OCI-LY7 (cell line): ENCODE measurements at regions not wholly inside any gene's neighbourhood (a gene's known extent, or its start where the extent isn't known, plus 50 kb on each side); places are given as distances from the start of the nearest gene placed in this dataset.
"Not testable (repeated sequence)": the region's sequence is repeated elsewhere in the genome, so short reads cannot be mapped to it uniquely, and the experiment has no call there.

Experiments
- BruUV-seq: library from RNA; stranded (reverse); fragments of 400-500 nt; replicated peaks from 2 replicates; lab custom pipeline; 2021; lab: Mats Ljungman, UMichigan
- CTCF ChIA-PET: fragments of 300-600 bp; sonication (Branson Sonifier 250); formaldehyde crosslinking; loops from one replicate; lab custom pipeline; 2022; ENCODE audit warnings: antibody characterized with exemption; ENCODE audit not compliant: unreplicated experiment; lab: Charles Lee
- POLR2A ChIA-PET: fragments of 300-600 bp; sonication (Branson Sonifier 250); formaldehyde crosslinking; loops from one replicate; lab custom pipeline; 2022; ENCODE audit warnings: antibody characterized with exemption; lab: Charles Lee
- DNase-seq: peaks from one replicate; pipeline ENCODE4 v3.0.0-alpha.2; 2015; ENCODE audit warnings: low spot score
- H2AFZ ChIP-seq: fragments of 200-600 bp; sonication (generic), shearing (Covaris generic); 2 replicates; pipeline ENCODE4 v1.6.1; 2014; ENCODE audit warnings: mild to moderate bottlenecking, antibody characterized with exemption, low read length, moderate library complexity
- H3K27ac ChIP-seq: fragments of 200-600 bp; sonication (generic); 2 replicates; pipeline ENCODE4 v1.5.1; 2014; ENCODE audit warnings: mixed run types, low read depth, mild to moderate bottlenecking, moderate library complexity, low read length, inconsistent platforms; ENCODE audit not compliant: poor library complexity, severe bottlenecking
- H3K36me3 ChIP-seq: fragments of 200-600 bp; sonication (generic); 2 replicates; pipeline ENCODE4 v1.6.1; 2014; ENCODE audit warnings: mild to moderate bottlenecking, antibody characterized with exemption, low read length, moderate library complexity, mixed read lengths; ENCODE audit not compliant: insufficient read depth
- H3K4me1 ChIP-seq: fragments of 200-600 bp; sonication (generic); 2 replicates; pipeline ENCODE4 v1.5.1; 2014; ENCODE audit warnings: mild to moderate bottlenecking, low read length; ENCODE audit not compliant: insufficient read depth, poor library complexity, severe bottlenecking
- H3K4me2 ChIP-seq: fragments of 200-600 bp; sonication (generic); 2 replicates; pipeline ENCODE4 v1.6.1; 2014; ENCODE audit warnings: mild to moderate bottlenecking, low read length
- H3K4me3 ChIP-seq: fragments of 200-600 bp; sonication (generic); 2 replicates; pipeline ENCODE4 v1.5.1; 2014; ENCODE audit warnings: mild to moderate bottlenecking, low read depth, low read length; ENCODE audit not compliant: poor library complexity, severe bottlenecking
- H3K79me2 ChIP-seq: fragments of 200-600 bp; sonication (generic); 2 replicates; pipeline ENCODE4 v1.6.1; 2016; ENCODE audit warnings: low read depth, mild to moderate bottlenecking, low read length, moderate library complexity, mixed read lengths; ENCODE audit not compliant: insufficient read depth
- H3K9me2 ChIP-seq: fragments of 200-600 bp; sonication (generic); 2 replicates; pipeline ENCODE4 v1.6.1; 2016; ENCODE audit warnings: mild to moderate bottlenecking, low read length, mixed read lengths; ENCODE audit not compliant: insufficient read depth
- H3K9me3 ChIP-seq: fragments of 200-600 bp; sonication (generic); 2 replicates; pipeline ENCODE4 v1.6.1; 2014; ENCODE audit warnings: mild to moderate bottlenecking, mixed run types, low read length, mixed read lengths
- H4K20me1 ChIP-seq: fragments of 200-600 bp; sonication (generic); 2 replicates; pipeline ENCODE4 v1.6.1; 2014; ENCODE audit warnings: mild to moderate bottlenecking, antibody characterized with exemption, low read length, moderate library complexity, mixed read lengths; ENCODE audit not compliant: insufficient read depth
- CTCF ChIP-seq: fragments of 200-600 bp; sonication (generic); conservative IDR thresholded peaks from 2 replicates; pipeline ENCODE4 v1.5.1; 2014; ENCODE audit warnings: mild to moderate bottlenecking, antibody characterized with exemption, low read length, moderate library complexity, mixed read lengths
- EZH2phosphoT487 ChIP-seq: fragments of 200-600 bp; sonication (generic); IDR thresholded peaks from 2 replicates; pipeline ENCODE4 v1.6.1; 2018; ENCODE audit warnings: low read depth, borderline replicate concordance, mild to moderate bottlenecking, mixed run types, antibody characterized with exemption, low read length, moderate library complexity, mixed read lengths
- intact Hi-C: fragments of 100-400 bp; cut with micrococcal nuclease; formaldehyde crosslinking; loops from one replicate; pipeline ENCODE4 v1.10.0; 2022; ENCODE audit not compliant: unreplicated experiment

- TF ChIP-seq CTCF (peak; percentile 57), EZH2phosphoT487 (no peak)
- H3K4me2 ChIP-seq = no peak overlapping the region
Observed at GRCh38 chr7:114081606-114082425, 163.0 kb upstream of the PPP1R3A start.

DNA sequence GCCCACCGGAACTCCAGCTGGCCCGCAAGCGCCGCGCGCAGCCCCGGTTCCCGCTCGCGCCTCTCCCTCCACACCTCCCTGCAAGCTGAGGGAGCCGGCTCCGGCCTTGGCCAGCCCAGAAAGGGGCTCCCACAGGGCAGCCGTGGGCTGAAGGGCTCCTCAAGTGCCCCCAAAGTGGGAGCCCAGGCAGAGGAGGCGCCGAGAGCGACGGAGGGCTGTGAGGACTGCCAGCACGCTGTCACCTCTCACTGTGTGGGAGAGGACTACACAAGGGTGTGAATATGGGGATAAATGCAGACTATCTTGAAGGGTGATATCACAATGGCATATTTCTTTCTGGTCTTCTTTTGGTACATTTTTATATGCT is 158.3 kb upstream of the PPP1R3A start:
- H3K9me3 ChIP-seq, H3K36me3 ChIP-seq, CTCF ChIA-PET, BruUV-seq, H3K9me2 ChIP-seq, POLR2A ChIA-PET, H4K20me1 ChIP-seq, intact Hi-C loops, H3K79me2 ChIP-seq, H3K4me3 ChIP-seq, H3K27ac ChIP-seq, DNase-seq, H3K4me1 ChIP-seq, H2AFZ ChIP-seq, H3K4me2 ChIP-seq: not testable (repeated sequence)

More at GRCh38 chr7:114081606-114082425, 163.0 kb upstream of the PPP1R3A start:
- CTCF ChIA-PET = no interaction called here
- POLR2A ChIA-PET = no interaction called here
- no peaks in the 10 kb centered on the region for H3K9me3 ChIP-seq
- H3K27ac ChIP-seq = no peak overlapping the region
- H3K4me1 ChIP-seq = no peaks in the 10 kb centered on the region
- DNase-seq = no peak
- BruUV-seq = no TSS peak
- no peaks in the 10 kb centered on the region for H3K36me3 ChIP-seq
- H3K4me3 ChIP-seq = no peak overlapping the region
- no peaks in the 10 kb centered on the region for H4K20me1 ChIP-seq
- intact Hi-C loops = no loop called here
- no peak overlapping the region for H2AFZ ChIP-seq
- H3K9me2 ChIP-seq = no peaks in the 10 kb centered on the region
- H3K79me2 ChIP-seq = no peaks in the 10 kb centered on the region

DNA sequence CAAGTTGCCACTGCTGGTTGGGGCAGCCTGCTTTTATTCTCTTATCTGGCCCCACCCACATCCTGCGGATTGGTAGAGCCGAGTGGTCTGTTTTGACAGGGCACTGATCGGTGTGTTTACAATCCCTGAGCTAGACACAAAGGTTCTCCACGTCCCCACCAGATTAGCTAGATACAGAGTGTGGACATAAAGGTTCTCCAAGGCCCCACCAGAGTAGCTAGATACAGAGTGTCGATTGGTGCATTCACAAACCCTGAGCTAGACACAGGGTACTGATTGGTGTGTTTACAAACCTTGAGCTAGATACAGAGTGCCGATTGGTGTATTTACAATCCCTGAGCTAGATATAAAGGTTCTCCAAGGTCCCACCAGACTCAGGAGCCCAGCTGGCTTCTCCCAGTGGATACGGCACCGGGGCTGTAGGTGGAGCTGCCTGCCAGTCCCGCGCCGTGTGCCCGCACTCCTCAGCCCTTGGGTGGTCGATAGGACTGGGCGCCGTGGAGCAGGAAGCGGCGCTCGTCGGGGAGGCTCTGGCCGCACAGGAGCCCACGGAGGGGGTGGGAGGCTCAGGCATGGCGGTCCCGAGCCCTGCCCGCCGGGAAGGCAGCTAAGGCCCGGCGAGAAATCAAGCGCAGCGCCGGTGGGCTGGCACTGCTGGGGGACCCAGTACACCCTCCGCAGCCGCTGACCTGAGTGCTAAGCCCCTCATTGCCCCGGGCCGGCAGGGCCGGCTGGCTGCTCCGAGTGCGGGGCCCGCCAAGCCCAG is 157.8 kb upstream of the PPP1R3A start:
- H3K4me2 ChIP-seq, H3K4me1 ChIP-seq, H4K20me1 ChIP-seq, intact Hi-C loops, H3K27ac ChIP-seq, CTCF ChIA-PET, BruUV-seq, H3K4me3 ChIP-seq, H3K79me2 ChIP-seq, H2AFZ ChIP-seq, H3K9me2 ChIP-seq, H3K36me3 ChIP-seq, DNase-seq, H3K9me3 ChIP-seq: not testable (repeated sequence)
- POLR2A ChIA-PET = interaction anchor here (0.7 kb wide), 1 partner anchor 1617 kb away, joined by 3 read pairs; no protein-coding TSS in a partner anchor
